Stimulated activated naive CD8-positive, alpha-beta T cell treated with anti-CD3 and anti-CD28 coated beads, Interleukin-15, Interleukin-2, amounts not matched to agents 100 U/mL and 50 U/mL, for 24 hours (primary cell): ENCODE measurements at regions not wholly inside any gene's neighbourhood (a gene's known extent, or its start where the extent isn't known, plus 50 kb on each side); places are given as distances from the start of the nearest gene placed in this dataset.

Experiments used
- ATAC-seq: fragments of 150-1000 bp; cut with Tn5 transposase; one replicate; pipeline ENCODE4 v1.10.0; 2021
- DNase-seq: peaks from one replicate; pipeline ENCODE4 v3.0.0; 2021

GRCh38 chr1:232278925-232279324 is 351.0 kb downstream of the SIPA1L2 start:
- DNase-seq: no peak
- no peak for ATAC-seq

GRCh38 chr1:232276651-232277050 is 353.3 kb downstream of the SIPA1L2 start:
- ATAC-seq: no peak
- no peak for DNase-seq

- ATAC-seq (no peak), DNase-seq (no peak)
Measured at GRCh38 chr1:232274999-232275710, 354.8 kb downstream of the SIPA1L2 start.

- ATAC-seq (no peak), DNase-seq (no peak)
Measured at GRCh38 chr1:232274236-232274855, 355.6 kb downstream of the SIPA1L2 start.

- DNase-seq (no peak), ATAC-seq (no peak)
Measured at GRCh38 chr1:232273011-232273410, 356.9 kb downstream of the SIPA1L2 start.

- no peak for DNase-seq
Measured at GRCh38 chr1:232271991-232272589, 357.8 kb downstream of the SIPA1L2 start.

GRCh38 chr1:232271299-232271698 is 358.6 kb downstream of the SIPA1L2 start:
- ATAC-seq (no peak), DNase-seq (no peak)

More at GRCh38 chr1:232271991-232272589, 357.8 kb downstream of the SIPA1L2 start:
- ATAC-seq: no peak

GRCh38 chr1:232269988-232270387 is 359.9 kb downstream of the SIPA1L2 start:
- ATAC-seq (no peak), DNase-seq (no peak)

GRCh38 chr1:232267837-232268598 is 361.9 kb downstream of the SIPA1L2 start:
- DNase-seq: no peak
- ATAC-seq: no peak

GRCh38 chr1:232267092-232267836 is 362.7 kb downstream of the SIPA1L2 start:
- no peak for DNase-seq
- ATAC-seq: no peak

- DNase-seq: no peak
- no peak for ATAC-seq
Measured at GRCh38 chr1:232263452-232263851, 366.5 kb downstream of the SIPA1L2 start.

GRCh38 chr1:232262991-232263390 is 366.9 kb downstream of the SIPA1L2 start:
- no peak for ATAC-seq
- no peak for DNase-seq

GRCh38 chr1:232260861-232261260 is 369.1 kb downstream of the SIPA1L2 start:
- ATAC-seq: no peak

GRCh38 chr1:232260045-232260444 is 369.9 kb downstream of the SIPA1L2 start:
- no peak for DNase-seq
- no peak for ATAC-seq

More at GRCh38 chr1:232260861-232261260, 369.1 kb downstream of the SIPA1L2 start:
- DNase-seq: no peak

- ATAC-seq (no peak), DNase-seq (no peak)
Measured at GRCh38 chr1:232259333-232259732, 370.6 kb downstream of the SIPA1L2 start.

- no peak for ATAC-seq
- no peak for DNase-seq
Measured at GRCh38 chr1:232252546-232253118, 377.3 kb downstream of the SIPA1L2 start.

GRCh38 chr1:232250838-232251237 is 379.1 kb downstream of the SIPA1L2 start:
- DNase-seq (no peak), ATAC-seq (no peak)

- DNase-seq (no peak), ATAC-seq (no peak)
Measured at GRCh38 chr1:232249861-232250777, 379.8 kb downstream of the SIPA1L2 start.

GRCh38 chr1:232249339-232249738 is 380.6 kb downstream of the SIPA1L2 start:
- DNase-seq: no peak
- ATAC-seq: no peak

- ATAC-seq (no peak), DNase-seq (no peak)
Measured at GRCh38 chr1:232248276-232248820, 381.6 kb downstream of the SIPA1L2 start.
